Neural progenitor cell (in vitro differentiated cells): ENCODE measurements at regions not wholly inside any gene's neighbourhood (a gene's known extent, or its start where the extent isn't known, plus 50 kb on each side); places are given as distances from the start of the nearest gene placed in this dataset.

Experiments used
- DNase-seq: peaks from one replicate; pipeline ENCODE4 v3.0.0-alpha.2; 2016; ENCODE audit warnings: low spot score
- H2AFZ ChIP-seq: fragments of 200-600 bp; sonication (generic); replicated peaks from 2 replicates; pipeline ENCODE4 v1.6.1; 2016; ENCODE audit warnings: antibody characterized with exemption
- H3F3A ChIP-seq: fragments of 200-600 bp; sonication (generic); 2 replicates; pipeline ENCODE4 v1.6.1; 2016; ENCODE audit warnings: antibody characterized with exemption, low read depth
- H3K27ac ChIP-seq: fragments of 200-600 bp; sonication (generic); 2 replicates; pipeline ENCODE4 v1.5.1; 2016; ENCODE audit warnings: mild to moderate bottlenecking
- H3K27me3 ChIP-seq: fragments of 200-600 bp; sonication (generic); 2 replicates; pipeline ENCODE4 v1.6.1; 2016; ENCODE audit warnings: mild to moderate bottlenecking, moderate library complexity
- H3K36me3 ChIP-seq: fragments of 200-600 bp; sonication (generic); 2 replicates; pipeline ENCODE4 v1.5.1; 2016
- H3K4me1 ChIP-seq: fragments of 200-600 bp; sonication (generic); 2 replicates; pipeline ENCODE4 v1.6.1; 2016; ENCODE audit warnings: mixed run types
- H3K4me2 ChIP-seq: fragments of 200-600 bp; sonication (generic); 2 replicates; pipeline ENCODE4 v1.6.1; 2016
- H3K4me3 ChIP-seq: fragments of 200-600 bp; sonication (generic); 2 replicates; pipeline ENCODE4 v1.5.1; 2016
- H3K79me2 ChIP-seq: fragments of 200-600 bp; sonication (generic); 2 replicates; pipeline ENCODE4 v1.6.1; 2016; ENCODE audit warnings: low read depth
- H3K9ac ChIP-seq: fragments of 200-600 bp; sonication (generic); 2 replicates; pipeline ENCODE4 v1.6.1; 2016
- H3K9me3 ChIP-seq: fragments of 200-600 bp; sonication (generic); 2 replicates; pipeline ENCODE4 v1.5.1; 2016; ENCODE audit warnings: low read depth
- H4K20me1 ChIP-seq: fragments of 200-600 bp; sonication (generic); 2 replicates; pipeline ENCODE4 v1.6.1; 2016; ENCODE audit warnings: low read depth
- H3K27ac Mint-ChIP-seq: 3 replicates; pipeline ENCODE4 v1.8.0; 2021; ENCODE audit warnings: mixed read lengths
- H3K27me3 Mint-ChIP-seq: 2 replicates; pipeline ENCODE4 v1.8.0; 2022; ENCODE audit warnings: low read depth, mild to moderate bottlenecking, inconsistent platforms, moderate library complexity, mixed read lengths; ENCODE audit not compliant: insufficient read depth
- H3K36me3 Mint-ChIP-seq: 3 replicates; pipeline ENCODE4 v1.8.0; 2021; ENCODE audit warnings: mixed read lengths
- H3K4me1 Mint-ChIP-seq: 3 replicates; pipeline ENCODE4 v1.8.0; 2021; ENCODE audit warnings: mixed read lengths
- H3K4me3 Mint-ChIP-seq: 3 replicates; pipeline ENCODE4 v1.8.0; 2021; ENCODE audit warnings: mild to moderate bottlenecking, moderate library complexity, mixed read lengths
- H3K9me3 Mint-ChIP-seq: 3 replicates; pipeline ENCODE4 v1.8.0; 2020; ENCODE audit warnings: mixed read lengths
- EZH2 ChIP-seq: fragments of 200-600 bp; sonication (generic); IDR thresholded peaks from 2 replicates; pipeline ENCODE4 v1.6.1; 2017; ENCODE audit warnings: antibody characterized with exemption, mild to moderate bottlenecking, moderate library complexity
- EZH2phosphoT487 ChIP-seq: fragments of 200-600 bp; sonication (generic); IDR thresholded peaks from 2 replicates; pipeline ENCODE4 v1.6.1; 2017; ENCODE audit warnings: antibody characterized with exemption
- TF ChIP-seq, protein P1 (sequence below): fragments of 200-600 bp; sonication (generic); IDR thresholded peaks from 2 replicates; pipeline ENCODE4 v1.5.1; 2017; ENCODE audit warnings: antibody characterized with exemption, mild to moderate bottlenecking

DNA sequence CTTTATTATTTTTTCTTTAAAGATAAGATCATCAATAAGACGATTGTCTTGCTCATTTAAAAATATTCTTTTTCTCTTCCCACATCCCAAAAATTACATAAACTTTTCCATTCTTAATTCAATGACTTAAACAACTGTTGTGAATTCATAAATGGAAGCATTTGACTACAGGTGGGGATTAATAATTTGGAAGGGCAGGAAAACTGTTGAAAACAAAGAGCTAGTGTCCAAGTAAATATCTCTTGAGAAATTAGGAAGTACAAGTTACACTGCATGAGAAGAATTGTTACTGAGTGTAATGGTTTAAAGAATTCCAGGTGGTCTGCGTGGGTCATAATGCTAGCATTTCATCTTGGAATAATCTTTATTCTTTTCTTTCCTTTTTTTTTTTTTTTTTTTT lies 634.8 kb upstream of the ZEB2 start:
- Histone ChIP-seq H3K4me1 (no peaks in the 10 kb centered on the region), H3K4me3 (no peak overlapping the region), H3K9ac (no peak overlapping the region), H3K27ac (no peak overlapping the region), H3K4me2 (no peak overlapping the region), H2AFZ (no peak overlapping the region), H3K27me3 (no peaks in the 10 kb centered on the region), H3F3A (no peaks in the 10 kb centered on the region), H4K20me1 (no peaks in the 10 kb centered on the region), H3K36me3 (no peaks in the 10 kb centered on the region), H3K9me3 (no peaks in the 10 kb centered on the region), H3K79me2 (no peaks in the 10 kb centered on the region)
- H3K27ac Mint-ChIP-seq: no peak overlapping the region
- H3K4me3 Mint-ChIP-seq: no peak overlapping the region
- H3K9me3 Mint-ChIP-seq: peaks cover 2% of the 10 kb centered on the region
- H3K27me3 Mint-ChIP-seq: peaks cover 3% of the 10 kb centered on the region
- DNase-seq: no peak
- H3K36me3 Mint-ChIP-seq: no peaks in the 10 kb centered on the region
- H3K4me1 Mint-ChIP-seq: peaks cover 4% of the 10 kb centered on the region
- TF ChIP-seq, protein P1, sequence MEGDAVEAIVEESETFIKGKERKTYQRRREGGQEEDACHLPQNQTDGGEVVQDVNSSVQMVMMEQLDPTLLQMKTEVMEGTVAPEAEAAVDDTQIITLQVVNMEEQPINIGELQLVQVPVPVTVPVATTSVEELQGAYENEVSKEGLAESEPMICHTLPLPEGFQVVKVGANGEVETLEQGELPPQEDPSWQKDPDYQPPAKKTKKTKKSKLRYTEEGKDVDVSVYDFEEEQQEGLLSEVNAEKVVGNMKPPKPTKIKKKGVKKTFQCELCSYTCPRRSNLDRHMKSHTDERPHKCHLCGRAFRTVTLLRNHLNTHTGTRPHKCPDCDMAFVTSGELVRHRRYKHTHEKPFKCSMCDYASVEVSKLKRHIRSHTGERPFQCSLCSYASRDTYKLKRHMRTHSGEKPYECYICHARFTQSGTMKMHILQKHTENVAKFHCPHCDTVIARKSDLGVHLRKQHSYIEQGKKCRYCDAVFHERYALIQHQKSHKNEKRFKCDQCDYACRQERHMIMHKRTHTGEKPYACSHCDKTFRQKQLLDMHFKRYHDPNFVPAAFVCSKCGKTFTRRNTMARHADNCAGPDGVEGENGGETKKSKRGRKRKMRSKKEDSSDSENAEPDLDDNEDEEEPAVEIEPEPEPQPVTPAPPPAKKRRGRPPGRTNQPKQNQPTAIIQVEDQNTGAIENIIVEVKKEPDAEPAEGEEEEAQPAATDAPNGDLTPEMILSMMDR: no peak
- no peak for TF ChIP-seq EZH2phosphoT487
- no peak for TF ChIP-seq EZH2

GRCh38 chr2:145146691-145147090 lies 626.8 kb upstream of the ZEB2 start:
- Mint-ChIP-seq H3K4me1 (no peaks in the 10 kb centered on the region), H3K27me3 (no peaks in the 10 kb centered on the region), H3K27ac (no peak overlapping the region), H3K36me3 (no peaks in the 10 kb centered on the region), H3K9me3 (no peaks in the 10 kb centered on the region), H3K4me3 (no peak overlapping the region)
- Histone ChIP-seq H3K36me3 (no peaks in the 10 kb centered on the region), H2AFZ (no peak overlapping the region), H4K20me1 (no peaks in the 10 kb centered on the region), H3F3A (no peaks in the 10 kb centered on the region), H3K4me1 (no peaks in the 10 kb centered on the region), H3K4me3 (no peak overlapping the region), H3K4me2 (no peak overlapping the region), H3K27me3 (no peaks in the 10 kb centered on the region), H3K9me3 (no peaks in the 10 kb centered on the region), H3K9ac (no peak overlapping the region), H3K27ac (no peak overlapping the region), H3K79me2 (no peaks in the 10 kb centered on the region)
- no peak for DNase-seq
- no peak for TF ChIP-seq EZH2
- TF ChIP-seq, protein P1: no peak
- TF ChIP-seq EZH2phosphoT487: no peak

DNA sequence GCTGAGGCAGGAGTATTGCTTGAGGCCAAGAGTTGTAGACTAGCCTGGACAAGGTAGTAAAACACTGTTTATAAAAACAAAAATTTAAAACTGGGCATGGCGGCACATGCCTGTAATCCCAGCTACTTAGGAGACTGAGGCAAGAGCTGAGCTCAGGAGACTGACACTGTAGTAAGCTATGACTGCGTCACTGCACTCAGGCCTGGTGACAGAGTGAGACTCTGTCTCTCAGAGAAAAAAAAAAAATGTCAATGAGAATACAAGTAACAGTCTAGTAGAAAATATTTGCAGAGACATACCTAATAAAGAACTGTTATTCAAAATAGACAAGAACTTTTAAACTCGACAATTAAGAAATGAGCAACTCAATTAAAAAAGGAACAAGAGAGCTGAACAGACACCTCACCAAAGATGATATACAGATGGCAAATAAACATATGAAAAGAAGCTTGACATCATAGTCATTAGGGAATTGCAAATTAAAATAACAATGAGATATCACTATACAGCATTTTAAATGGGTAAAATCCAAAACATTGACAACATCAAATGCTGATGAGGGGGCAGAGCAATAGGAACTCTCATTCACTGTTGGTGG lies 624.3 kb upstream of the ZEB2 start:
- Histone ChIP-seq H3K27me3 (no peaks in the 10 kb centered on the region), H3K9me3 (no peaks in the 10 kb centered on the region), H3K9ac (no peak overlapping the region), H3K4me3 (no peak overlapping the region), H3K4me1 (no peaks in the 10 kb centered on the region), H4K20me1 (no peaks in the 10 kb centered on the region), H3F3A (no peaks in the 10 kb centered on the region), H2AFZ (no peak overlapping the region), H3K79me2 (no peaks in the 10 kb centered on the region), H3K36me3 (no peaks in the 10 kb centered on the region), H3K27ac (no peak overlapping the region), H3K4me2 (no peak overlapping the region)
- TF ChIP-seq EZH2phosphoT487 (no peak), EZH2 (no peak)
- Mint-ChIP-seq H3K4me3 (no peak overlapping the region), H3K27me3 (no peaks in the 10 kb centered on the region), H3K36me3 (no peaks in the 10 kb centered on the region), H3K4me1 (no peaks in the 10 kb centered on the region), H3K27ac (no peak overlapping the region), H3K9me3 (no peaks in the 10 kb centered on the region)
- no peak for DNase-seq

GRCh38 chr2:145141981-145142380 lies 622.1 kb upstream of the ZEB2 start:
- no peak overlapping the region for H3K9ac ChIP-seq
- no peaks in the 10 kb centered on the region for H3K36me3 ChIP-seq
- no peak overlapping the region for H3K27ac ChIP-seq
- Mint-ChIP-seq H3K27me3 (no peaks in the 10 kb centered on the region), H3K9me3 (no peaks in the 10 kb centered on the region), H3K4me3 (no peak overlapping the region), H3K36me3 (no peaks in the 10 kb centered on the region), H3K4me1 (no peaks in the 10 kb centered on the region), H3K27ac (no peak overlapping the region)
- no peaks in the 10 kb centered on the region for H3K4me1 ChIP-seq
- DNase-seq: no peak
- H3K79me2 ChIP-seq: no peaks in the 10 kb centered on the region
- no peaks in the 10 kb centered on the region for H3K9me3 ChIP-seq
- no peaks in the 10 kb centered on the region for H4K20me1 ChIP-seq
- H3F3A ChIP-seq: no peaks in the 10 kb centered on the region
- H2AFZ ChIP-seq: no peak overlapping the region
- TF ChIP-seq, protein P1: no peak
- TF ChIP-seq EZH2phosphoT487: no peak
- TF ChIP-seq EZH2: no peak
- no peak overlapping the region for H3K4me2 ChIP-seq
- no peaks in the 10 kb centered on the region for H3K27me3 ChIP-seq
- H3K4me3 ChIP-seq: no peak overlapping the region
